ENCODE measurements at regions not wholly inside any gene's neighbourhood (a gene's known extent, or its start where the extent isn't known, plus 50 kb on each side); places are given as distances from the start of the nearest gene placed in this dataset.

GRCh38 chr2:7479603-7480002, 562.4 kb downstream of the RNF144A start:
- Histone ChIP-seq H3K27me3 (no peaks in the 10 kb centered on the region), H3K27ac (no peak overlapping the region), H3K4me3 (no peak overlapping the region), H3K36me3 (no peaks in the 10 kb centered on the region), H3K4me1 (ENCODE audit: low read depth) (no peaks in the 10 kb centered on the region), H3K9me3 (ENCODE audit: low read depth) (no peaks in the 10 kb centered on the region)
- no peak for DNase-seq (ENCODE audit: low read depth in 1 of 2, low spot score in 1 of 2)
- TF ChIP-seq CTCF (IDR thresholded peaks at IDR 0.05; ENCODE audit: low read depth, low read length) = no peak

- Histone ChIP-seq H3K4me3 (no peak overlapping the region), H3K27me3 (no peaks in the 10 kb centered on the region), H3K9me3 (ENCODE audit: low read depth) (no peaks in the 10 kb centered on the region), H3K4me1 (ENCODE audit: low read depth) (no peaks in the 10 kb centered on the region), H3K36me3 (no peaks in the 10 kb centered on the region), H3K27ac (no peak overlapping the region)
- no peak for DNase-seq (ENCODE audit: low read depth in 1 of 2, low spot score in 1 of 2)
- TF ChIP-seq CTCF (IDR thresholded peaks at IDR 0.05; ENCODE audit: low read depth, low read length) = no peak
Observed at GRCh38 chr2:7480431-7480830, 563.2 kb downstream of the RNF144A start.

GRCh38 chr2:7490672-7491071, 573.5 kb downstream of the RNF144A start:
- Histone ChIP-seq H3K9me3 (ENCODE audit: low read depth) (no peaks in the 10 kb centered on the region), H3K27ac (no peak overlapping the region), H3K4me1 (ENCODE audit: low read depth) (no peaks in the 10 kb centered on the region), H3K27me3 (no peaks in the 10 kb centered on the region), H3K36me3 (no peaks in the 10 kb centered on the region), H3K4me3 (no peak overlapping the region)
- no peak for TF ChIP-seq CTCF (IDR thresholded peaks at IDR 0.05; ENCODE audit: low read depth, low read length)
- no peak for DNase-seq (ENCODE audit: low read depth in 1 of 2, low spot score in 1 of 2)

GRCh38 chr2:7492719-7493118, 575.5 kb downstream of the RNF144A start:
- Histone ChIP-seq H3K27me3 (no peaks in the 10 kb centered on the region), H3K4me1 (ENCODE audit: low read depth) (no peaks in the 10 kb centered on the region), H3K9me3 (ENCODE audit: low read depth) (no peaks in the 10 kb centered on the region), H3K27ac (no peak overlapping the region), H3K4me3 (no peak overlapping the region), H3K36me3 (no peaks in the 10 kb centered on the region)
- TF ChIP-seq CTCF (IDR thresholded peaks at IDR 0.05; ENCODE audit: low read depth, low read length) = no peak
- no peak for DNase-seq (ENCODE audit: low read depth in 1 of 2, low spot score in 1 of 2)

GRCh38 chr2:7497178-7497577, 580.0 kb downstream of the RNF144A start:
- H3K27me3 ChIP-seq = no peaks in the 10 kb centered on the region
- no peak for DNase-seq (ENCODE audit: low read depth in 1 of 2, low spot score in 1 of 2)
- no peaks in the 10 kb centered on the region for H3K36me3 ChIP-seq
- H3K27ac ChIP-seq = no peak overlapping the region
- no peak for TF ChIP-seq CTCF (IDR thresholded peaks at IDR 0.05; ENCODE audit: low read depth, low read length)
- H3K4me3 ChIP-seq = no peak overlapping the region
- no peaks in the 10 kb centered on the region for H3K4me1 ChIP-seq (ENCODE audit: low read depth)
- no peaks in the 10 kb centered on the region for H3K9me3 ChIP-seq (ENCODE audit: low read depth)

- no peak for TF ChIP-seq CTCF (IDR thresholded peaks at IDR 0.05; ENCODE audit: low read depth, low read length)
- Histone ChIP-seq H3K4me3 (no peak overlapping the region), H3K4me1 (ENCODE audit: low read depth) (no peaks in the 10 kb centered on the region), H3K27ac (no peak overlapping the region), H3K36me3 (no peaks in the 10 kb centered on the region), H3K9me3 (ENCODE audit: low read depth) (no peaks in the 10 kb centered on the region), H3K27me3 (no peaks in the 10 kb centered on the region)
- no peak for DNase-seq (ENCODE audit: low read depth in 1 of 2, low spot score in 1 of 2)
Observed at GRCh38 chr2:7499018-7499417, 581.8 kb downstream of the RNF144A start.
